SU-DHL-6 (cell line): ENCODE measurements at regions not wholly inside any gene's neighbourhood (a gene's known extent, or its start where the extent isn't known, plus 50 kb on each side); places are given as distances from the start of the nearest gene placed in this dataset.

Experiments
- H2AFZ ChIP-seq: fragments of 200-600 bp; sonication (generic); 2 replicates; pipeline ENCODE4 v1.6.1; 2014; ENCODE audit warnings: low read depth, mild to moderate bottlenecking, moderate library complexity, mixed read lengths, antibody characterized with exemption, low read length; ENCODE audit not compliant: severe bottlenecking
- H3F3A ChIP-seq: fragments of 200-600 bp; shearing (Covaris generic); 2 replicates; pipeline ENCODE4 v1.6.0; 2016; ENCODE audit warnings: antibody characterized with exemption, mild to moderate bottlenecking; ENCODE audit not compliant: insufficient read depth
- H3K27ac ChIP-seq: fragments of 200-600 bp; sonication (generic); 2 replicates; pipeline ENCODE4 v1.5.1; 2016; ENCODE audit warnings: low read depth, mild to moderate bottlenecking, low read length, moderate library complexity, mixed read lengths
- H3K27me3 ChIP-seq: fragments of 200-600 bp; sonication (generic), shearing (Covaris generic); 2 replicates; pipeline ENCODE4 v1.6.0; 2014; ENCODE audit warnings: mild to moderate bottlenecking, low read length
- H3K36me3 ChIP-seq: fragments of 200-600 bp; sonication (generic); 2 replicates; pipeline ENCODE4 v1.6.1; 2014; ENCODE audit warnings: mild to moderate bottlenecking, low read length, mixed read lengths
- H3K4me2 ChIP-seq: fragments of 300-600, 200-600 bp; shearing (Covaris generic), sonication (generic); 2 replicates; pipeline ENCODE4 v1.6.0; 2014; ENCODE audit warnings: low read length, low read depth, mild to moderate bottlenecking; ENCODE audit not compliant: poor library complexity, severe bottlenecking
- H3K4me3 ChIP-seq: fragments of 200-600 bp; sonication (generic); 2 replicates; pipeline ENCODE4 v1.5.1; 2014; ENCODE audit warnings: antibody characterized with exemption, low read length, mild to moderate bottlenecking, mixed read lengths; ENCODE audit not compliant: insufficient read depth, poor library complexity, severe bottlenecking
- H3K79me2 ChIP-seq: fragments of 200-600 bp; sonication (generic); 2 replicates; pipeline ENCODE4 v1.6.1; 2014; ENCODE audit warnings: mild to moderate bottlenecking, low read length, moderate library complexity; ENCODE audit not compliant: insufficient read depth
- H3K9ac ChIP-seq: fragments of 200-600 bp; sonication (generic); 2 replicates; pipeline ENCODE4 v1.7.0; 2014; ENCODE audit warnings: mild to moderate bottlenecking, low read length
- H3K9me2 ChIP-seq: fragments of 200-600 bp; sonication (generic); replicated peaks from 2 replicates; pipeline ENCODE4 v1.6.1; 2014; ENCODE audit warnings: low read length; ENCODE audit not compliant: insufficient read depth
- H3K9me3 ChIP-seq: fragments of 200-600 bp; sonication (generic); 2 replicates; pipeline ENCODE4 v1.6.1; 2014; ENCODE audit warnings: low read length, mixed read lengths; ENCODE audit not compliant: insufficient read depth
- H4K20me1 ChIP-seq: fragments of 200-600 bp; sonication (generic); 2 replicates; pipeline ENCODE4 v1.6.1; 2014; ENCODE audit warnings: low read depth, mild to moderate bottlenecking, antibody characterized with exemption, low read length, moderate library complexity, mixed read lengths
- EZH2phosphoT487 ChIP-seq: fragments of 200-600 bp; sonication (generic), shearing (Covaris generic); conservative IDR thresholded peaks from 2 replicates; pipeline ENCODE4 v1.6.1; 2018; ENCODE audit warnings: mild to moderate bottlenecking, antibody characterized with exemption, low read length, moderate library complexity, mixed read lengths
- TF ChIP-seq, protein P1 (sequence below): fragments of 200-600 bp; sonication (generic); IDR thresholded peaks from one replicate; pipeline ENCODE4 v1.5.1; 2017; ENCODE audit warnings: antibody characterized with exemption, mild to moderate bottlenecking, low read length, moderate library complexity; ENCODE audit not compliant: insufficient read depth, poor library complexity, severe bottlenecking

DNA sequence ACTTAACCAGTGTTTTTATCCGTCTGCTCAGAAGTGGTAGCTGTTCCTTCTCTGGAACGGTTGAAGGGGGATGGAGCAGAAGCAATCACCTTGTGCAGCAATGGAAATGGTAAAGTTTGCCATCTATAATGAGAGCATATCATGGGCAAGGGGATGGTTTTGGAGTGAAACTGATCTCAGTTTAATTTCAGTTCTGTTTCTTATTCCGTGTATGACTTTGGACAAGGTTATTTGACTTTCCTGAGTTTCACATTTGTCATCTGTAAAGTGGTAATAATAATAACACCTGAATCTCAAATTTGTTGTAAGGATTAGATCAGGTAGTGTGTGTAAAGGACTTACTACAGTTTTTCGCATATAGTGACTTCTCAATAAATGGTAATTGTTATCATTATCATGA, 106.1 kb downstream of the PCSK1 start:
- H3K27me3 ChIP-seq = no peaks in the 10 kb centered on the region
- no peaks in the 10 kb centered on the region for H3K9me3 ChIP-seq
- H3K4me3 ChIP-seq = no peak overlapping the region
- no peaks in the 10 kb centered on the region for H3F3A ChIP-seq
- no peak for TF ChIP-seq EZH2phosphoT487
- TF ChIP-seq, protein P1, sequence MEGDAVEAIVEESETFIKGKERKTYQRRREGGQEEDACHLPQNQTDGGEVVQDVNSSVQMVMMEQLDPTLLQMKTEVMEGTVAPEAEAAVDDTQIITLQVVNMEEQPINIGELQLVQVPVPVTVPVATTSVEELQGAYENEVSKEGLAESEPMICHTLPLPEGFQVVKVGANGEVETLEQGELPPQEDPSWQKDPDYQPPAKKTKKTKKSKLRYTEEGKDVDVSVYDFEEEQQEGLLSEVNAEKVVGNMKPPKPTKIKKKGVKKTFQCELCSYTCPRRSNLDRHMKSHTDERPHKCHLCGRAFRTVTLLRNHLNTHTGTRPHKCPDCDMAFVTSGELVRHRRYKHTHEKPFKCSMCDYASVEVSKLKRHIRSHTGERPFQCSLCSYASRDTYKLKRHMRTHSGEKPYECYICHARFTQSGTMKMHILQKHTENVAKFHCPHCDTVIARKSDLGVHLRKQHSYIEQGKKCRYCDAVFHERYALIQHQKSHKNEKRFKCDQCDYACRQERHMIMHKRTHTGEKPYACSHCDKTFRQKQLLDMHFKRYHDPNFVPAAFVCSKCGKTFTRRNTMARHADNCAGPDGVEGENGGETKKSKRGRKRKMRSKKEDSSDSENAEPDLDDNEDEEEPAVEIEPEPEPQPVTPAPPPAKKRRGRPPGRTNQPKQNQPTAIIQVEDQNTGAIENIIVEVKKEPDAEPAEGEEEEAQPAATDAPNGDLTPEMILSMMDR = no peak
- no peaks in the 10 kb centered on the region for H3K36me3 ChIP-seq
- H2AFZ ChIP-seq = no peak overlapping the region
- H3K4me2 ChIP-seq = no peak overlapping the region
- H3K27ac ChIP-seq = no peak overlapping the region
- no peaks in the 10 kb centered on the region for H4K20me1 ChIP-seq
- H3K79me2 ChIP-seq = no peaks in the 10 kb centered on the region
- H3K9ac ChIP-seq = no peak overlapping the region
- H3K9me2 ChIP-seq = no peaks in the 10 kb centered on the region

DNA sequence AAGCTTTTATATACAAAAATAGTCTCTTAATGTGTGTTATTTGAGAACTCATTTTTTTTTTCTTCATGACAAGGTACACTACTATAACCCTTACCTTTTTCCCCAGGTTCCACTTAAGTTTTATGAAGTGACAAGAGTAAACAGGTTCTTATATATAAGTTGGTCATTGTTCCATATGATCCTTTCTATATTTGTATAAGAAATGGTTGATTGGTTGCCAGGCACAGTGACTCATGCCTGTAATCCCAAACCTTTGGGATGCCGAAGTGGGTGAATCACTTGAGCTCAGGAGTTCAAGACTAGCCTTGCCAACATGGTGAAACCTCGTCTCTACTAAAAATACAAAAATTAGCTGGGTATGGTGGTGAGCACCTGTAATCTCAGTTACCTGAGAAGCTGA, 108.3 kb downstream of the PCSK1 start:
- Histone ChIP-seq H3K79me2 (no peaks in the 10 kb centered on the region), H3F3A (no peaks in the 10 kb centered on the region), H3K9ac (no peak overlapping the region), H3K9me3 (no peaks in the 10 kb centered on the region), H2AFZ (no peak overlapping the region), H3K4me3 (no peak overlapping the region), H3K27me3 (no peaks in the 10 kb centered on the region), H4K20me1 (no peaks in the 10 kb centered on the region), H3K27ac (no peak overlapping the region), H3K4me2 (no peak overlapping the region), H3K36me3 (no peaks in the 10 kb centered on the region), H3K9me2 (no peaks in the 10 kb centered on the region)
- TF ChIP-seq EZH2phosphoT487 = no peak
- TF ChIP-seq, protein P1 = no peak

DNA sequence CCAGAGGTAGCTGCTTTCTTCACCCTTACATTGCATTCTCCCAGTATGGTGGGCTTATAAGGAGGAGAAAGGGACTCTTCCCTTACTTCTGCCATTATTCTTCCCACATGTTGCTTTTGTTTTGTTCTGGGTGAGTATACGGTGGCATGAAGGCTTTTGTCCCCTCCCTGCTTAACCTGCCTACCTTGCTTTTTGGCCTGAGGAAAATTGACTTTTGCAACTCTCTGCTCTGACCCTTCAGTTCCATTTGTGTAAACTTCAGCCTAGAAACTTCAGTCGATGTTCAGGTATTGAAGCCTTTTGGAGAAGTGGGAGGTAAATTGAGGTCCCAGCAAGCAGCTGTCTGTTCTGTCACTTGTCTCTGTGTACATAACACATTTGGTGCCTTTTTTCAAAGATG, 110.2 kb downstream of the PCSK1 start:
- Histone ChIP-seq H3K4me3 (no peak overlapping the region), H3K27ac (no peak overlapping the region), H3K79me2 (no peaks in the 10 kb centered on the region), H3F3A (no peaks in the 10 kb centered on the region), H3K4me2 (no peak overlapping the region), H3K27me3 (no peaks in the 10 kb centered on the region), H3K9me3 (no peaks in the 10 kb centered on the region), H3K9me2 (no peaks in the 10 kb centered on the region), H4K20me1 (no peaks in the 10 kb centered on the region), H3K9ac (no peak overlapping the region), H3K36me3 (no peaks in the 10 kb centered on the region), H2AFZ (no peak overlapping the region)
- TF ChIP-seq EZH2phosphoT487 = no peak
- TF ChIP-seq, protein P1 = no peak
